ENCODE measurements at regions not wholly inside any gene's neighbourhood (a gene's known extent, or its start where the extent isn't known, plus 50 kb on each side); places are given as distances from the start of the nearest gene placed in this dataset.

DNA sequence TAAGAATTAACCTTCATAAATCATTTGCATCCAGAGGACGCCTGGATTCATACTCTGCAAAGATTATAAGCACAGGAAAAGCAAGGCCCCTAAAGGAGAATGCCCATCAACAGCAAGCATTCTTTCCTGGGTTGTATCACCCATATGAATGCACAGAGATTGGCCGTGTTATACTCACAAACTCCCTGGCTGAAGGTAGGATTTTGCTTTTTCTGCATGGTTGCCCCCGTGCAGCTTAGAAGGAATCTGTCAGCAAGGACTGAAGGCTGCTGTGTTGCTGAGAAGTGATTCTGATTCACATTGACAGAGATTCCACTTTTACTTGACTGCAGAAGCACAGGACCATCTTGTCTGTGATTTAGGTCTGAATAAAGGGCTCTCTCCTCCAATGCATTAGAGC is 283.0 kb downstream of the LRRIQ3 start:
- no peak for TF ChIP-seq CTCF (IDR thresholded peaks at IDR 0.05)
- TF ChIP-seq EZH2 (IDR thresholded peaks at IDR 0.05; ENCODE audit: borderline replicate concordance, insufficient read depth, low read depth, low read length, poor library complexity, severe bottlenecking): no peak

Measured in B cell (primary cell).